Trophoblast cell (in vitro differentiated cells and primary cell): ENCODE measurements at regions not wholly inside any gene's neighbourhood (a gene's known extent, or its start where the extent isn't known, plus 50 kb on each side); places are given as distances from the start of the nearest gene placed in this dataset.

Experiments
- DNase-seq, 2 donors: peaks; one replicate each; pipeline ENCODE4 v3.0.0-alpha.2; 2016
- H2AFZ ChIP-seq: 2 replicates; pipeline ENCODE4 v1.6.1; 2013; ENCODE audit warnings: low read length, moderate library complexity, mild to moderate bottlenecking; ENCODE audit not compliant: insufficient read depth, poor library complexity
- H2AK5ac ChIP-seq: 2 replicates; pipeline ENCODE4 v1.6.1; 2013; ENCODE audit warnings: mild to moderate bottlenecking, low read length
- H2BK120ac ChIP-seq: 2 replicates; pipeline ENCODE4 v1.6.1; 2013; ENCODE audit warnings: low read length, mild to moderate bottlenecking, moderate library complexity; ENCODE audit not compliant: insufficient read depth, poor library complexity
- H2BK12ac ChIP-seq: 2 replicates; pipeline ENCODE4 v1.6.1; 2013; ENCODE audit warnings: mild to moderate bottlenecking, low read length, moderate library complexity
- H2BK5ac ChIP-seq: 2 replicates; pipeline ENCODE4 v1.6.1; 2013; ENCODE audit warnings: low read length, low read depth, moderate library complexity, mild to moderate bottlenecking; ENCODE audit not compliant: poor library complexity
- H3K14ac ChIP-seq: 2 replicates; pipeline ENCODE4 v1.6.1; 2013; ENCODE audit warnings: mild to moderate bottlenecking, low read length
- H3K18ac ChIP-seq: 2 replicates; pipeline ENCODE4 v1.6.1; 2013; ENCODE audit warnings: mild to moderate bottlenecking, low read length
- H3K23ac ChIP-seq: 2 replicates; pipeline ENCODE4 v1.6.1; 2013; ENCODE audit warnings: low read length
- H3K27ac ChIP-seq: 2 replicates; pipeline ENCODE4 v1.5.1; 2013; ENCODE audit warnings: low read depth, mild to moderate bottlenecking, inconsistent platforms, low read length, moderate library complexity
- H3K27me3 ChIP-seq: 2 replicates; pipeline ENCODE4 v1.6.1; 2013; ENCODE audit warnings: inconsistent platforms, mild to moderate bottlenecking, low read length, moderate library complexity; ENCODE audit not compliant: insufficient read depth
- H3K36me3 ChIP-seq, 2 experiments: 1 replicate in 1 of 2; 2 replicates in 1 of 2; pipeline ENCODE4 v1.6.1; 2013; ENCODE audit warnings: low read length in 2 of 2, mild to moderate bottlenecking in 2 of 2, moderate library complexity in 1 of 2; ENCODE audit not compliant: insufficient read depth in 2 of 2, control insufficient read depth in 1 of 2
- H3K4ac ChIP-seq: 2 replicates; pipeline ENCODE4 v1.6.1; 2013; ENCODE audit warnings: low read depth, mild to moderate bottlenecking, low read length, moderate library complexity
- H3K4me1 ChIP-seq, 2 experiments: 1 replicate in 1 of 2; 2 replicates in 1 of 2; pipeline ENCODE4 v1.6.1; 2013; ENCODE audit warnings: low read length in 2 of 2, mild to moderate bottlenecking in 2 of 2, moderate library complexity in 1 of 2; ENCODE audit not compliant: insufficient read depth in 2 of 2, control insufficient read depth in 1 of 2
- H3K4me2 ChIP-seq: 2 replicates; pipeline ENCODE4 v1.6.1; 2013; ENCODE audit warnings: inconsistent platforms, mild to moderate bottlenecking, low read length, moderate library complexity
- H3K4me3 ChIP-seq: 2 replicates; pipeline ENCODE4 v1.5.1; 2013; ENCODE audit warnings: mild to moderate bottlenecking, low read depth, low read length, inconsistent platforms
- H3K79me1 ChIP-seq: one replicate; pipeline ENCODE4 v1.6.1; 2013; ENCODE audit warnings: low read length
- H3K79me2 ChIP-seq: 2 replicates; pipeline ENCODE4 v1.6.1; 2013; ENCODE audit warnings: low read length, mild to moderate bottlenecking; ENCODE audit not compliant: control insufficient read depth, insufficient read depth, poor library complexity
- H3K9ac ChIP-seq: 2 replicates; pipeline ENCODE4 v1.6.1; 2013; ENCODE audit warnings: mild to moderate bottlenecking, low read length
- H3K9me3 ChIP-seq: 2 replicates; pipeline ENCODE4 v1.6.1; 2013; ENCODE audit warnings: low read depth, mild to moderate bottlenecking, control low read depth, inconsistent platforms, low read length; ENCODE audit not compliant: insufficient read depth
- H4K12ac ChIP-seq: 2 replicates; pipeline ENCODE4 v1.6.1; 2013; ENCODE audit warnings: low read depth, mild to moderate bottlenecking, low read length, moderate library complexity
- H4K8ac ChIP-seq: 2 replicates; pipeline ENCODE4 v1.6.1; 2013; ENCODE audit warnings: low read depth, mild to moderate bottlenecking, low read length, moderate library complexity
- H4K91ac ChIP-seq: one replicate; pipeline ENCODE4 v1.6.1; 2013; ENCODE audit warnings: low read depth, mild to moderate bottlenecking, low read length, moderate library complexity
- WGBS: extraction: QIAGEN DNeasy Blood & Tissue Kit; methylation state at CpG from one replicate; pipeline ENCODE4 v1.1.7; 2013; ENCODE audit warnings: missing lambda C conversion rate; ENCODE audit not compliant: insufficient read length, insufficient coverage; ENCODE audit errors: extremely low coverage; 5-methylcytosine and 5-hydroxymethylcytosine counted together

DNA sequence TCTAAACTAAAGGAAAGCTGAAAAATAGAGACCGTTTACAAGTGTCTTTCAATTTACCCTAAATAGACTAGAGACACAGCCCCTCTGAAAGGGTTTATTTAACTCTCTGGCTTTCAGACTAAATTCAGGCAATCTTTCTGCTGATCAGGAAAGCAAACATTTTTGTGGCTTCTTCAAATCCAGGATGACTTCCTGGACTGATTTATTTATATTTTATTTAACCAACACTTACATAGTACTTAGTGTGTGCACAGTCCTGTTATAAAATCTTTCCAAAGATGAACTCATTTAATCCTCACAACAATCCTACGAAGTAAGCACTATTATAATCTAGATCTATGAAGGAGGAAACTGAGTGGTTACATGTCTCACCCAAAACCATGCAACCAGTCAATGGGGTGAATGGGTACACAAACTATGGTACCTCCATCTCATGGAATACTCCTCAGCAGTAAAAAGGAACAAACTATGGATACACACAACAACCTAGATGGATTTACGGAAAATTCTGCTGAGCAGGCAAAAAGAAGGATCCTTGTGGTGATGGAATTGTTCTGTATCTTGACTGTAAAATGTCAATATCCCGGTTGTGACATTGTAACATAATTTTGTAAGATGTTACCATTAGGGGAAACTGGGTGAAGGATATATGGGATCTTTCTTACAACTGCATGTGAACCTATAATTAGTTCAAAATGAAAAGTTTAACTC lies 64.1 kb upstream of the MAMLD1 start:
- Histone ChIP-seq H2BK12ac (no peak overlapping the region), H3K79me2 (no peaks in the 10 kb centered on the region), H3K9ac (no peak overlapping the region), H3K4me1 (no peaks in the 10 kb centered on the region), H2BK120ac (no peak overlapping the region), H3K4ac (no peak overlapping the region), H3K27me3 (no peaks in the 10 kb centered on the region), H3K23ac (no peak overlapping the region), H3K4me2 (no peak overlapping the region), H3K18ac (no peak overlapping the region), H3K79me1 (no peaks in the 10 kb centered on the region), H3K9me3 (no peaks in the 10 kb centered on the region), H2BK5ac (no peak overlapping the region), H2AFZ (no peak overlapping the region), H3K36me3 (no peaks in the 10 kb centered on the region), H4K8ac (no peak overlapping the region), H3K4me3 (no peak overlapping the region), H2AK5ac (no peak overlapping the region), H3K14ac (no peak overlapping the region), H4K12ac (no peak overlapping the region), H3K27ac (no peak overlapping the region), H4K91ac (no peak overlapping the region)
- DNase-seq: no peak
- no CpG with 5 or more reads among the region's 4 CpGs for WGBS

- Histone ChIP-seq H3K36me3 (no peaks in the 10 kb centered on the region), H3K9ac (no peak overlapping the region), H2BK5ac (no peak overlapping the region), H4K8ac (no peak overlapping the region), H2AK5ac (no peak overlapping the region), H2BK12ac (no peak overlapping the region), H3K79me1 (no peaks in the 10 kb centered on the region), H2AFZ (no peak overlapping the region), H2BK120ac (no peak overlapping the region), H3K4ac (no peak overlapping the region), H3K23ac (no peak overlapping the region), H3K9me3 (no peaks in the 10 kb centered on the region), H3K4me1 (no peaks in the 10 kb centered on the region), H3K4me2 (no peak overlapping the region), H4K91ac (no peak overlapping the region), H3K27me3 (no peaks in the 10 kb centered on the region), H4K12ac (no peak overlapping the region), H3K4me3 (no peak overlapping the region), H3K79me2 (no peaks in the 10 kb centered on the region), H3K14ac (no peak overlapping the region), H3K18ac (no peak overlapping the region), H3K27ac (no peak overlapping the region)
- no peak for DNase-seq
These were observed 63.5 kb upstream of the MAMLD1 start for GRCh38 chrX:150299579-150299978.

- no peak overlapping the region for H2BK12ac ChIP-seq
- no peaks in the 10 kb centered on the region for H3K9me3 ChIP-seq
- no peak overlapping the region for H4K8ac ChIP-seq
- peak in 1 of 2 donors; percentile 47 for DNase-seq
- H3K4me3 ChIP-seq: no peak overlapping the region
- H3K27ac ChIP-seq: no peak overlapping the region
- H3K27me3 ChIP-seq: no peaks in the 10 kb centered on the region
- H2AFZ ChIP-seq: no peak overlapping the region
- H3K4ac ChIP-seq: no peak overlapping the region
- no peak overlapping the region for H2AK5ac ChIP-seq
- H2BK5ac ChIP-seq: no peak overlapping the region
- H3K4me1 ChIP-seq: no peaks in the 10 kb centered on the region
- H3K18ac ChIP-seq: no peak overlapping the region
- H2BK120ac ChIP-seq: no peak overlapping the region
- H3K79me1 ChIP-seq: no peaks in the 10 kb centered on the region
- no peak overlapping the region for H3K4me2 ChIP-seq
- no peak overlapping the region for H4K91ac ChIP-seq
- no peak overlapping the region for H3K14ac ChIP-seq
- no peaks in the 10 kb centered on the region for H3K36me3 ChIP-seq
- no peak overlapping the region for H3K23ac ChIP-seq
- no peak overlapping the region for H3K9ac ChIP-seq
- no peak overlapping the region for H4K12ac ChIP-seq
- WGBS: no CpG with 5 or more reads among the region's 4 CpGs
- H3K79me2 ChIP-seq: no peaks in the 10 kb centered on the region
These were observed 59.6 kb upstream of the MAMLD1 start for GRCh38 chrX:150303386-150304097.

DNA sequence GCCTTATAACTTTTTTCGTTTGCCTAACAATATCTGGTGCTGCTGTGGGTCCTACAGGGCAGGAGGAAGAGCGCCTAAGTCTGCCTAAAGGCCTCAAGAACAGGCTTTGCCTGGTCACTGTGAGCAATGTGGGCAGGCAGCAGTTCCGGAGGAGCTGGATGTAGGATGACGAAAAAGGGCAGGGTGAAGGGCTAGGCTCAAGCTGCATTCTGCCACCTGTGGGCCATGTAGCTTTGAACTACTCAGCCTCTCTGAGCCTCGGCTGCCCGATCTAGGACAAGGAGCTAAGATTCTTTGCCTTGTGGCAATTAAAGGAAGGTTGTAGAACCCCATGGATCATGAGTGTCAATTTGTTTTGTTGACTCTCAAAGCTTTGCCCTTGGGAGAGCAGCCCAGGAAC lies 57.1 kb upstream of the MAMLD1 start:
- Histone ChIP-seq H3K27me3 (no peaks in the 10 kb centered on the region), H2AK5ac (no peak overlapping the region), H3K18ac (no peak overlapping the region), H3K23ac (no peak overlapping the region), H3K79me1 (no peaks in the 10 kb centered on the region), H3K4ac (no peak overlapping the region), H3K9me3 (no peaks in the 10 kb centered on the region), H2BK120ac (no peak overlapping the region), H3K9ac (no peak overlapping the region), H4K12ac (no peak overlapping the region), H3K79me2 (no peaks in the 10 kb centered on the region), H2BK5ac (no peak overlapping the region), H3K14ac (no peak overlapping the region), H2BK12ac (no peak overlapping the region), H2AFZ (no peak overlapping the region), H3K4me1 (no peaks in the 10 kb centered on the region), H3K4me3 (no peak overlapping the region), H4K91ac (no peak overlapping the region), H3K36me3 (no peaks in the 10 kb centered on the region), H3K27ac (no peak overlapping the region), H4K8ac (no peak overlapping the region), H3K4me2 (no peak overlapping the region)
- peak in 1 of 2 donors; percentile 23 for DNase-seq
- WGBS: no CpG with 5 or more reads among the region's 6 CpGs
